IMR-90 (cell line): ENCODE measurements at regions not wholly inside any gene's neighbourhood (a gene's known extent, or its start where the extent isn't known, plus 50 kb on each side); places are given as distances from the start of the nearest gene placed in this dataset.

Experiments used
- ATAC-seq: fragments of 200-7000 bp; cut with Tn5 transposase; 2 replicates; pipeline ENCODE4 v1.9.1; 2020; ENCODE audit warnings: low read depth, mild to moderate bottlenecking, moderate library complexity
- BruUV-seq: library from RNA; stranded (reverse); fragments of 400-500 nt; replicated peaks from 2 replicates; lab custom pipeline; 2021; lab: Mats Ljungman, UMichigan
- CTCF ChIA-PET: fragments of 300-600 bp; formaldehyde crosslinking; extraction: SDS; loops from one replicate; lab custom pipeline; 2021; ENCODE audit warnings: antibody characterized with exemption; lab: Yijun Ruan, JAX
- POLR2A ChIA-PET: fragments of 300-600 bp; sonication (Branson Sonifier 250); formaldehyde crosslinking; loops from one replicate; lab custom pipeline; 2022; ENCODE audit warnings: antibody characterized with exemption; ENCODE audit not compliant: unreplicated experiment; lab: Charles Lee
- DNase-seq: peaks from one replicate; pipeline ENCODE4 v3.0.0; 2013
- H2AFZ ChIP-seq: replicated peaks from 2 replicates; pipeline ENCODE3; 2013; ENCODE audit warnings: low read length, mild to moderate bottlenecking; ENCODE audit not compliant: poor library complexity
- H2AK5ac ChIP-seq: 2 replicates; pipeline ENCODE4 v1.6.1; 2013; ENCODE audit warnings: low read depth, low read length, inconsistent platforms
- H2AK9ac ChIP-seq: replicated peaks from 2 replicates; pipeline ENCODE3; 2013; ENCODE audit warnings: mild to moderate bottlenecking, low read depth, low read length, moderate library complexity; ENCODE audit not compliant: poor library complexity
- H2BK120ac ChIP-seq: 2 replicates; pipeline ENCODE4 v1.6.1; 2013; ENCODE audit warnings: low read depth, low read length, inconsistent platforms
- H2BK15ac ChIP-seq: 3 replicates; pipeline ENCODE4 v1.6.1; 2013; ENCODE audit warnings: low read depth, low read length, inconsistent platforms
- H2BK20ac ChIP-seq: 2 replicates; pipeline ENCODE4 v1.6.1; 2013; ENCODE audit warnings: low read depth, mild to moderate bottlenecking, inconsistent platforms, low read length, moderate library complexity
- H2BK5ac ChIP-seq: 2 replicates; pipeline ENCODE4 v1.6.1; 2013; ENCODE audit warnings: mild to moderate bottlenecking, low read depth, low read length, inconsistent platforms; ENCODE audit not compliant: poor library complexity, severe bottlenecking
- H3K14ac ChIP-seq: replicated peaks from 2 replicates; pipeline ENCODE4 v1.6.1; 2013; ENCODE audit warnings: low read depth, low read length, inconsistent platforms
- H3K18ac ChIP-seq: 2 replicates; pipeline ENCODE4 v1.6.1; 2013; ENCODE audit warnings: low read depth, low read length, control low read depth
- H3K23ac ChIP-seq: 2 replicates; pipeline ENCODE4 v1.6.1; 2013; ENCODE audit warnings: low read depth, low read length, inconsistent platforms
- H3K27ac ChIP-seq: 2 replicates; pipeline ENCODE4 v1.5.1; 2013; ENCODE audit warnings: mild to moderate bottlenecking, control low read depth, low read length; ENCODE audit not compliant: insufficient read depth
- H3K27me3 ChIP-seq: 2 replicates; pipeline ENCODE4 v1.6.1; 2013; ENCODE audit warnings: low read length; ENCODE audit not compliant: control insufficient read depth, insufficient read depth
- H3K36me3 ChIP-seq: 2 replicates; pipeline ENCODE4 v1.6.1; 2013; ENCODE audit warnings: low read length, mixed read lengths; ENCODE audit not compliant: control insufficient read depth, insufficient read depth
- H3K4ac ChIP-seq: 2 replicates; pipeline ENCODE4 v1.6.1; 2013; ENCODE audit warnings: low read depth, low read length, inconsistent platforms
- H3K4me1 ChIP-seq: 2 replicates; pipeline ENCODE4 v1.6.1; 2013; ENCODE audit warnings: low read length, mixed read lengths; ENCODE audit not compliant: control insufficient read depth, insufficient read depth
- H3K4me2 ChIP-seq: 2 replicates; pipeline ENCODE4 v1.6.1; 2013; ENCODE audit warnings: low read depth, mild to moderate bottlenecking, control low read depth, low read length, moderate library complexity
- H3K4me3 ChIP-seq: 2 replicates; pipeline ENCODE4 v1.5.1; 2013; ENCODE audit warnings: low read depth, mild to moderate bottlenecking, control low read depth, low read length, moderate library complexity; ENCODE audit not compliant: insufficient read depth
- H3K56ac ChIP-seq: 2 replicates; pipeline ENCODE4 v1.6.1; 2013; ENCODE audit warnings: low read length, inconsistent platforms; ENCODE audit not compliant: insufficient read depth; ENCODE audit errors: extremely low read depth
- H3K79me1 ChIP-seq, 2 experiments: 2 replicates each; pipeline ENCODE4 v1.6.1; 2013; ENCODE audit warnings: low read length in 2 of 2, inconsistent platforms in 1 of 2, low read depth in 1 of 2
- H3K9ac ChIP-seq: 2 replicates; pipeline ENCODE4 v1.6.1; 2013; ENCODE audit warnings: low read depth, low read length, control low read depth
- H3K9me1 ChIP-seq: 2 replicates; pipeline ENCODE4 v1.6.1; 2013; ENCODE audit warnings: low read length, inconsistent platforms; ENCODE audit not compliant: insufficient read depth
- H3K9me3 ChIP-seq: 2 replicates; pipeline ENCODE4 v1.6.1; 2013; ENCODE audit warnings: low read length; ENCODE audit not compliant: control insufficient read depth, insufficient read depth
- H4K20me1 ChIP-seq: 2 replicates; pipeline ENCODE4 v1.6.1; 2013; ENCODE audit warnings: low read length, inconsistent platforms; ENCODE audit not compliant: insufficient read depth
- H4K5ac ChIP-seq: 2 replicates; pipeline ENCODE4 v1.6.1; 2013; ENCODE audit warnings: mild to moderate bottlenecking, low read depth, low read length, control low read depth
- H4K8ac ChIP-seq, 2 experiments: 2 replicates each; pipeline ENCODE4 v1.6.1; 2013; ENCODE audit warnings: low read depth in 2 of 2, low read length in 2 of 2, control low read depth in 1 of 2, inconsistent platforms in 1 of 2
- H4K91ac ChIP-seq: 2 replicates; pipeline ENCODE4 v1.6.1; 2013; ENCODE audit warnings: low read depth, low read length, inconsistent platforms; ENCODE audit not compliant: insufficient read depth
- BHLHE40 ChIP-seq: fragments of 150-350 bp; IDR thresholded peaks from 2 replicates; pipeline ENCODE4 v1.6.1; 2016; ENCODE audit warnings: mild to moderate bottlenecking, low read depth, low read length
- CEBPB ChIP-seq: IDR thresholded peaks from 2 replicates; pipeline ENCODE4 v1.6.1; 2012; ENCODE audit warnings: low read depth, low read length, improper control_type of control experiment
- CHD1 ChIP-seq: IDR thresholded peaks from 2 replicates; pipeline ENCODE4 v1.6.1; 2012; ENCODE audit warnings: low read depth, low read length, improper control_type of control experiment
- FOS ChIP-seq: fragments of 150-350 bp; IDR thresholded peaks from 2 replicates; pipeline ENCODE4 v1.6.1; 2016; ENCODE audit warnings: low read depth, low read length
- MAFK ChIP-seq: IDR thresholded peaks from 2 replicates; pipeline ENCODE4 v1.6.1; 2012; ENCODE audit warnings: low read depth, low read length, improper control_type of control experiment
- MAZ ChIP-seq: IDR thresholded peaks from 2 replicates; pipeline ENCODE4 v1.6.1; 2012; ENCODE audit warnings: low read depth, mild to moderate bottlenecking, low read length, improper control_type of control experiment, moderate library complexity, borderline replicate concordance
- MXI1 ChIP-seq: IDR thresholded peaks from 2 replicates; pipeline ENCODE4 v1.6.1; 2012; ENCODE audit warnings: low read depth, mild to moderate bottlenecking, low read length, moderate library complexity, borderline replicate concordance
- NFE2L2 ChIP-seq: fragments of 150-350 bp; IDR thresholded peaks from 2 replicates; pipeline ENCODE4 v1.6.1; 2016; ENCODE audit warnings: low read depth, mild to moderate bottlenecking, low read length
- POLR2A ChIP-seq: IDR thresholded peaks from 2 replicates; pipeline ENCODE4 v1.6.1; 2012; ENCODE audit warnings: mild to moderate bottlenecking, low read depth, low read length
- RAD21 ChIP-seq: IDR thresholded peaks from 2 replicates; pipeline ENCODE4 v1.6.1; 2012; ENCODE audit warnings: low read length, improper control_type of control experiment
- RCOR1 ChIP-seq: IDR thresholded peaks from 2 replicates; pipeline ENCODE4 v1.6.1; 2012; ENCODE audit warnings: mild to moderate bottlenecking, low read length, improper control_type of control experiment; ENCODE audit not compliant: insufficient replicate concordance
- RFX5 ChIP-seq: IDR thresholded peaks from 2 replicates; pipeline ENCODE4 v1.8.0; 2012; ENCODE audit warnings: low read depth, mild to moderate bottlenecking, low read length, moderate library complexity
- SMC3 ChIP-seq: fragments of 150-350 bp; IDR thresholded peaks from 2 replicates; pipeline ENCODE4 v1.6.1; 2016; ENCODE audit warnings: low read depth, mild to moderate bottlenecking, antibody characterized with exemption, low read length, moderate library complexity
- WGBS, 2 experiments: methylation state at CpG; one replicate each; pipeline versions ENCODE4 v1.1.5 to v1.1.7; 2013; ENCODE audit warnings: missing lambda C conversion rate in 2 of 2; ENCODE audit not compliant: insufficient read length in 1 of 2; ENCODE audit errors: extremely low coverage in 2 of 2; 5-methylcytosine and 5-hydroxymethylcytosine counted together
- dilution Hi-C: fragments of 300-500 bp; cut with HindIII; formaldehyde crosslinking; loops from one replicate; pipeline ENCODE4 v1.14.3; 2018; ENCODE audit warnings: low sequenced_read_pairs; ENCODE audit not compliant: unreplicated experiment
- in situ Hi-C: fragments of 300-500 bp; cut with MboI; formaldehyde crosslinking; loops from 3 replicates; pipeline ENCODE4 v1.14.3; 2019; ENCODE audit warnings: low sequenced_read_pairs, inconsistent platforms, mixed read lengths
- intact Hi-C: fragments of 100-400 bp; cut with micrococcal nuclease; formaldehyde crosslinking; loops from 2 replicates; pipeline ENCODE4 v1.10.0; 2022
- TF ChIP-seq, protein P1 (sequence below): conservative IDR thresholded peaks from 2 replicates; pipeline ENCODE4 v1.5.1; 2012; ENCODE audit warnings: mild to moderate bottlenecking, low read depth, low read length, improper control_type of control experiment
- TF ChIP-seq, protein P2 (sequence below): fragments of 150-350 bp; IDR thresholded peaks from 2 replicates; pipeline ENCODE4 v1.6.1; 2016; ENCODE audit warnings: low read depth, mild to moderate bottlenecking, low read length, moderate library complexity, borderline replicate concordance
- TF ChIP-seq, protein P3 (sequence below): fragments of 150-350 bp; IDR thresholded peaks from 2 replicates; pipeline ENCODE4 v1.6.1; 2017; ENCODE audit warnings: mild to moderate bottlenecking, antibody characterized with exemption, low read length, low read depth

DNA sequence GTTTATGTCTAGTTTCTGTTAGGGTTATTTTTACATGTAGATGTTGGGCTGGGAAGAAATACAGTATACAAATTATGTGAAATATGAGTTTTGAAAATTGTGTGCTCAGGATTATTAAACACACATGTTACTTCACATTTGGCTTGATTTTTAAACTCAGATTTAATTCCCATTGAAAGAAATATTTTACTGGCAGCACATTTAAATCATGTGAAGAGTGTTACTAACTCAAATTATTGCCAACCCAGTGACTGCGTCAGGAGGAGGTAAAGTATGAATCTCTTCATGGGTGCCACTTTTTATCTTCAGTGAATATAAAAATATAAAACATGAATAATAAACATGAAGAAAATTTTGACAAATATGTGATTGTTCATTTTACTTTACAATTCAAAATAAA lies 457.5 kb upstream of the CCDC179 start:
- H4K5ac ChIP-seq, result no peak overlapping the region
- no peak overlapping the region for H2AFZ ChIP-seq
- H3K18ac ChIP-seq, result no peak overlapping the region
- no peak overlapping the region for H4K8ac ChIP-seq
- no peak overlapping the region for H4K91ac ChIP-seq
- ChIA-PET CTCF (no interaction called here), POLR2A (no interaction called here)
- no peak overlapping the region for H3K9ac ChIP-seq
- no peaks in the 10 kb centered on the region for H3K27me3 ChIP-seq
- dilution Hi-C loops, result no loop called here
- H3K9me3 ChIP-seq, result peaks cover 2% of the 10 kb centered on the region
- no peak overlapping the region for H2BK120ac ChIP-seq
- TF ChIP-seq, protein P1, sequence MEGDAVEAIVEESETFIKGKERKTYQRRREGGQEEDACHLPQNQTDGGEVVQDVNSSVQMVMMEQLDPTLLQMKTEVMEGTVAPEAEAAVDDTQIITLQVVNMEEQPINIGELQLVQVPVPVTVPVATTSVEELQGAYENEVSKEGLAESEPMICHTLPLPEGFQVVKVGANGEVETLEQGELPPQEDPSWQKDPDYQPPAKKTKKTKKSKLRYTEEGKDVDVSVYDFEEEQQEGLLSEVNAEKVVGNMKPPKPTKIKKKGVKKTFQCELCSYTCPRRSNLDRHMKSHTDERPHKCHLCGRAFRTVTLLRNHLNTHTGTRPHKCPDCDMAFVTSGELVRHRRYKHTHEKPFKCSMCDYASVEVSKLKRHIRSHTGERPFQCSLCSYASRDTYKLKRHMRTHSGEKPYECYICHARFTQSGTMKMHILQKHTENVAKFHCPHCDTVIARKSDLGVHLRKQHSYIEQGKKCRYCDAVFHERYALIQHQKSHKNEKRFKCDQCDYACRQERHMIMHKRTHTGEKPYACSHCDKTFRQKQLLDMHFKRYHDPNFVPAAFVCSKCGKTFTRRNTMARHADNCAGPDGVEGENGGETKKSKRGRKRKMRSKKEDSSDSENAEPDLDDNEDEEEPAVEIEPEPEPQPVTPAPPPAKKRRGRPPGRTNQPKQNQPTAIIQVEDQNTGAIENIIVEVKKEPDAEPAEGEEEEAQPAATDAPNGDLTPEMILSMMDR, result no peak
- TF ChIP-seq, protein P2, sequence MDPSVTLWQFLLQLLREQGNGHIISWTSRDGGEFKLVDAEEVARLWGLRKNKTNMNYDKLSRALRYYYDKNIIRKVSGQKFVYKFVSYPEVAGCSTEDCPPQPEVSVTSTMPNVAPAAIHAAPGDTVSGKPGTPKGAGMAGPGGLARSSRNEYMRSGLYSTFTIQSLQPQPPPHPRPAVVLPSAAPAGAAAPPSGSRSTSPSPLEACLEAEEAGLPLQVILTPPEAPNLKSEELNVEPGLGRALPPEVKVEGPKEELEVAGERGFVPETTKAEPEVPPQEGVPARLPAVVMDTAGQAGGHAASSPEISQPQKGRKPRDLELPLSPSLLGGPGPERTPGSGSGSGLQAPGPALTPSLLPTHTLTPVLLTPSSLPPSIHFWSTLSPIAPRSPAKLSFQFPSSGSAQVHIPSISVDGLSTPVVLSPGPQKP, result no peak
- TF ChIP-seq SMC3, result no peak
- no peak for TF ChIP-seq NFE2L2
- TF ChIP-seq RAD21, result no peak
- TF ChIP-seq RFX5, result no peak
- TF ChIP-seq RCOR1, result no peak
- TF ChIP-seq MAZ, result no peak
- no peak for TF ChIP-seq BHLHE40
- TF ChIP-seq MXI1, result no peak
- no peak for TF ChIP-seq CEBPB
- no peak for TF ChIP-seq POLR2A
- TF ChIP-seq FOS, result no peak
- no peak for TF ChIP-seq CHD1
- TF ChIP-seq, protein P3, sequence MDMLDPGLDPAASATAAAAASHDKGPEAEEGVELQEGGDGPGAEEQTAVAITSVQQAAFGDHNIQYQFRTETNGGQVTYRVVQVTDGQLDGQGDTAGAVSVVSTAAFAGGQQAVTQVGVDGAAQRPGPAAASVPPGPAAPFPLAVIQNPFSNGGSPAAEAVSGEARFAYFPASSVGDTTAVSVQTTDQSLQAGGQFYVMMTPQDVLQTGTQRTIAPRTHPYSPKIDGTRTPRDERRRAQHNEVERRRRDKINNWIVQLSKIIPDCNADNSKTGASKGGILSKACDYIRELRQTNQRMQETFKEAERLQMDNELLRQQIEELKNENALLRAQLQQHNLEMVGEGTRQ, result no peak
- no peak for TF ChIP-seq MAFK
- ATAC-seq, result no peak
- H3K79me1 ChIP-seq, result no peaks in the 10 kb centered on the region
- no peak overlapping the region for H3K27ac ChIP-seq
- H3K14ac ChIP-seq, result no peak overlapping the region
- in situ Hi-C loops, result no loop called here
- H3K4me3 ChIP-seq, result no peak overlapping the region
- H3K4me1 ChIP-seq, result peaks cover 2% of the 10 kb centered on the region; the same call in 1 of the 2 replicates
- no peak overlapping the region for H3K56ac ChIP-seq
- no peak overlapping the region for H2AK5ac ChIP-seq
- no peak overlapping the region for H3K23ac ChIP-seq
- H2AK9ac ChIP-seq, result no peak overlapping the region
- H4K20me1 ChIP-seq, result no peaks in the 10 kb centered on the region
- no peak overlapping the region for H2BK15ac ChIP-seq
- no peak overlapping the region for H2BK20ac ChIP-seq
- BruUV-seq, result no TSS peak
- H3K4ac ChIP-seq, result no peak overlapping the region
- no peak overlapping the region for H3K4me2 ChIP-seq
- no peak for DNase-seq
- intact Hi-C loops, result no loop called here
- no CpG with 5 or more reads among the region's 1 CpG for WGBS, 2 experiments
- no peaks in the 10 kb centered on the region for H3K36me3 ChIP-seq
- H3K9me1 ChIP-seq, result no peaks in the 10 kb centered on the region
- no peak overlapping the region for H2BK5ac ChIP-seq
